Neural progenitor cell (in vitro differentiated cells): ENCODE measurements at regions not wholly inside any gene's neighbourhood (a gene's known extent, or its start where the extent isn't known, plus 50 kb on each side); places are given as distances from the start of the nearest gene placed in this dataset.

Source experiments
- CTCF ChIP-seq: fragments of 200-600 bp; sonication (generic); IDR thresholded peaks from 2 replicates; pipeline ENCODE4 v1.5.1; 2017; ENCODE audit warnings: antibody characterized with exemption, mild to moderate bottlenecking
- EZH2phosphoT487 ChIP-seq: fragments of 200-600 bp; sonication (generic); IDR thresholded peaks from 2 replicates; pipeline ENCODE4 v1.6.1; 2017; ENCODE audit warnings: antibody characterized with exemption

- TF ChIP-seq CTCF, result peak; percentile 55
- TF ChIP-seq EZH2phosphoT487, result no peak
Measured at GRCh38 chr4:132818091-132818490, 331.0 kb upstream of the PCDH10 start.
